ENCODE measurements at regions not wholly inside any gene's neighbourhood (a gene's known extent, or its start where the extent isn't known, plus 50 kb on each side); places are given as distances from the start of the nearest gene placed in this dataset.

GRCh38 chr6:152909241-152909640 lies 73.6 kb downstream of the FBXO5 start:
- TF ChIP-seq CTCF (IDR thresholded peaks at IDR 0.05; ENCODE audit: low read depth, low read length) (no peak), POLR2A (IDR thresholded peaks at IDR 0.05; ENCODE audit: extremely low read depth, insufficient read length) (no peak), MYC (IDR thresholded peaks at IDR 0.05; ENCODE audit: low read depth, low read length) (no peak)
- TF ChIP-seq, protein P1, sequence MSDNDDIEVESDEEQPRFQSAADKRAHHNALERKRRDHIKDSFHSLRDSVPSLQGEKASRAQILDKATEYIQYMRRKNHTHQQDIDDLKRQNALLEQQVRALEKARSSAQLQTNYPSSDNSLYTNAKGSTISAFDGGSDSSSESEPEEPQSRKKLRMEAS (IDR thresholded peaks at IDR 0.05; ENCODE audit: low read depth, low read length) = no peak
